ENCODE measurements at regions not wholly inside any gene's neighbourhood (a gene's known extent, or its start where the extent isn't known, plus 50 kb on each side); places are given as distances from the start of the nearest gene placed in this dataset.
"Not testable (repeated sequence)": the region's sequence is repeated elsewhere in the genome, so short reads cannot be mapped to it uniquely, and the experiment has no call there.

- no peak for DNase-seq (ENCODE audit: low spot score)
Measured at GRCh38 chrX:465418-466215, 78.9 kb upstream of the PPP2R3B start.

- not testable (repeated sequence) for DNase-seq (ENCODE audit: low spot score)
Measured at GRCh38 chrX:466836-467235, 80.1 kb upstream of the PPP2R3B start.

- not testable (repeated sequence) for DNase-seq (ENCODE audit: low spot score)
Measured at GRCh38 chrX:467686-468085, 81.0 kb upstream of the PPP2R3B start.

GRCh38 chrX:468979-469378 is 82.3 kb upstream of the PPP2R3B start:
- DNase-seq (ENCODE audit: low spot score), result no peak

GRCh38 chrX:470686-471085 is 84.0 kb upstream of the PPP2R3B start:
- no peak for DNase-seq (ENCODE audit: low spot score)

GRCh38 chrX:471281-471680 is 84.6 kb upstream of the PPP2R3B start:
- no peak for DNase-seq (ENCODE audit: low spot score)

- not testable (repeated sequence) for DNase-seq (ENCODE audit: low spot score)
Measured at GRCh38 chrX:472275-472674, 85.6 kb upstream of the PPP2R3B start.

GRCh38 chrX:475926-476723 is 89.4 kb upstream of the PPP2R3B start:
- no peak for DNase-seq (ENCODE audit: low spot score)

- DNase-seq (ENCODE audit: low spot score), result no peak
Measured at GRCh38 chrX:476724-477075, 90.0 kb upstream of the PPP2R3B start.

- DNase-seq (ENCODE audit: low spot score), result no peak
Measured at GRCh38 chrX:477441-478012, 90.8 kb upstream of the PPP2R3B start.

GRCh38 chrX:479273-479981 is 92.7 kb upstream of the PPP2R3B start:
- no peak for DNase-seq (ENCODE audit: low spot score)

- DNase-seq (ENCODE audit: low spot score), result no peak
Measured at GRCh38 chrX:480861-481417, 94.2 kb upstream of the PPP2R3B start.

- DNase-seq (ENCODE audit: low spot score), result no peak
Measured at GRCh38 chrX:482192-482701, 95.5 kb upstream of the PPP2R3B start.

- DNase-seq (ENCODE audit: low spot score), result no peak
Measured at GRCh38 chrX:482702-483203, 96.0 kb upstream of the PPP2R3B start.

- no peak for DNase-seq (ENCODE audit: low spot score)
Measured at GRCh38 chrX:485368-485767, 98.7 kb upstream of the PPP2R3B start.

GRCh38 chrX:486325-486724 is 99.6 kb upstream of the PPP2R3B start:
- no peak for DNase-seq (ENCODE audit: low spot score)

- no peak for DNase-seq (ENCODE audit: low spot score)
Measured at GRCh38 chrX:487836-488235, 101.1 kb upstream of the PPP2R3B start.

GRCh38 chrX:489820-490219 is 103.1 kb upstream of the PPP2R3B start:
- DNase-seq (ENCODE audit: low spot score), result no peak

GRCh38 chrX:497186-498014 is 110.7 kb upstream of the PPP2R3B start:
- DNase-seq (ENCODE audit: low spot score), result no peak

GRCh38 chrX:498901-499300 is 112.2 kb upstream of the PPP2R3B start:
- not testable (repeated sequence) for DNase-seq (ENCODE audit: low spot score)

GRCh38 chrX:499870-500364 is 113.2 kb upstream of the PPP2R3B start:
- DNase-seq (ENCODE audit: low spot score), result no peak

Data from NAMALWA (cell line).